ENCODE measurements at regions not wholly inside any gene's neighbourhood (a gene's known extent, or its start where the extent isn't known, plus 50 kb on each side); places are given as distances from the start of the nearest gene placed in this dataset.
A peak's percentile ranks its signal among the peaks of the same experiment; 100 is the strongest.

GRCh38 chr2:58436872-58437271 lies 195.7 kb upstream of the FANCL start:
- Mint-ChIP-seq H3K36me3 (ENCODE audit: low read depth) (no peaks in the 10 kb centered on the region), H3K4me3 (no peak overlapping the region), H3K27me3 (ENCODE audit: low read depth) (no peaks in the 10 kb centered on the region), H3K9me3 (peaks cover 4% of the 10 kb centered on the region), H3K27ac (no peak overlapping the region), H3K4me1 (no peaks in the 10 kb centered on the region)
- TF ChIP-seq CTCF (IDR thresholded peaks at IDR 0.05; ENCODE audit: unreplicated experiment in 3 of 3): no peak

GRCh38 chr2:58435246-58435645 lies 194.1 kb upstream of the FANCL start:
- Mint-ChIP-seq H3K27ac (no peak overlapping the region), H3K4me1 (no peaks in the 10 kb centered on the region), H3K27me3 (ENCODE audit: low read depth) (no peaks in the 10 kb centered on the region), H3K9me3 (peaks cover 4% of the 10 kb centered on the region), H3K36me3 (ENCODE audit: low read depth) (no peaks in the 10 kb centered on the region), H3K4me3 (no peak overlapping the region)
- TF ChIP-seq CTCF (IDR thresholded peaks at IDR 0.05; ENCODE audit: unreplicated experiment in 3 of 3): no peak

GRCh38 chr2:58434692-58435091 lies 193.6 kb upstream of the FANCL start:
- peaks cover 4% of the 10 kb centered on the region for H3K9me3 Mint-ChIP-seq
- H3K4me1 Mint-ChIP-seq: no peaks in the 10 kb centered on the region
- no peak for TF ChIP-seq CTCF (IDR thresholded peaks at IDR 0.05; ENCODE audit: unreplicated experiment in 3 of 3)
- H3K36me3 Mint-ChIP-seq (ENCODE audit: low read depth): no peaks in the 10 kb centered on the region
- no peaks in the 10 kb centered on the region for H3K27me3 Mint-ChIP-seq (ENCODE audit: low read depth)
- H3K4me3 Mint-ChIP-seq: no peak overlapping the region
- H3K27ac Mint-ChIP-seq: no peak overlapping the region

GRCh38 chr2:58432491-58433170 lies 191.5 kb upstream of the FANCL start:
- TF ChIP-seq CTCF (IDR thresholded peaks at IDR 0.05; ENCODE audit: unreplicated experiment in 3 of 3): no peak
- Mint-ChIP-seq H3K27ac (no peak overlapping the region), H3K27me3 (ENCODE audit: low read depth) (no peaks in the 10 kb centered on the region), H3K36me3 (ENCODE audit: low read depth) (no peaks in the 10 kb centered on the region), H3K4me1 (peaks cover 4% of the 10 kb centered on the region), H3K4me3 (no peak overlapping the region), H3K9me3 (peaks cover 4% of the 10 kb centered on the region)

GRCh38 chr2:58429014-58429875 lies 188.1 kb upstream of the FANCL start:
- peak overlapping the region; percentile 90 to 96 (median 94) for H3K4me3 Mint-ChIP-seq
- TF ChIP-seq CTCF (IDR thresholded peaks at IDR 0.05; ENCODE audit: unreplicated experiment in 3 of 3): no peak
- H3K36me3 Mint-ChIP-seq (ENCODE audit: low read depth): no peaks in the 10 kb centered on the region
- H3K27ac Mint-ChIP-seq: peak overlapping the region; percentile 72 to 92 (median 81)
- no peaks in the 10 kb centered on the region for H3K27me3 Mint-ChIP-seq (ENCODE audit: low read depth)
- no peaks in the 10 kb centered on the region for H3K9me3 Mint-ChIP-seq
- peaks cover 9% of the 10 kb centered on the region for H3K4me1 Mint-ChIP-seq

Measured in nephron (organoid).